ENCODE measurements at regions not wholly inside any gene's neighbourhood (a gene's known extent, or its start where the extent isn't known, plus 50 kb on each side); places are given as distances from the start of the nearest gene placed in this dataset.

DNA sequence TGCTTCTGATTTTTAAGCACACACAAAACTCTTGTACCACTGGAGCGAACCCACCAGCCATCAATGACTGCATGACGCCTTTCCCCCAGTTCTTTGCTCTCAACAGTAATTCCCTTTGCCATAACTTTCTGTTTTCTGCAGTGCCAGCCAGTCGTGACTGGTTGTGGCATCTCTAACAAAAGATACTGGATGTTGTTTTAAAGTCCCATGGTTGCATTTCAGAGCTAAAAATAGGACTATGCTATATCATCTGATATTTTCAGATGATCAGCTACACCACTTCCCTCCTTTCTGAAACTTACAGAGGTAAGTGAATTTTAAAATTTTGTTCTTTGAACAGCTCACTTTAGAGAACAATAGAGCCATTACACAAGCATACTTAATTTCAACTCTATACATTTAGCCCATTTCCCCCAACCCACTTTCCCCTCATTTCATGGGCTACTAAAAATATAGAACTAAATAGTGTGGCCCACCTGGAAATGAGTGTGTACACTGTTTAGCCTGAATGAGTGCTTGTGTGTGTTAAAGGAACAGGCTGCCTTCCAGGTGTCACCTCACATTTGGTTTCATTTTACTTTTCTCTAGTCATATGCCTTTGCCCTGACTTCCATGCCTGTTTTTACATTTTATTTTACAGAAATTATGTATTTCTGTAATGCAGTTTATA lies 136.9 kb upstream of the ZC3H12C start:
- no peak for TF ChIP-seq POLR2A (IDR thresholded peaks at IDR 0.05)
- TF ChIP-seq, protein P1, sequence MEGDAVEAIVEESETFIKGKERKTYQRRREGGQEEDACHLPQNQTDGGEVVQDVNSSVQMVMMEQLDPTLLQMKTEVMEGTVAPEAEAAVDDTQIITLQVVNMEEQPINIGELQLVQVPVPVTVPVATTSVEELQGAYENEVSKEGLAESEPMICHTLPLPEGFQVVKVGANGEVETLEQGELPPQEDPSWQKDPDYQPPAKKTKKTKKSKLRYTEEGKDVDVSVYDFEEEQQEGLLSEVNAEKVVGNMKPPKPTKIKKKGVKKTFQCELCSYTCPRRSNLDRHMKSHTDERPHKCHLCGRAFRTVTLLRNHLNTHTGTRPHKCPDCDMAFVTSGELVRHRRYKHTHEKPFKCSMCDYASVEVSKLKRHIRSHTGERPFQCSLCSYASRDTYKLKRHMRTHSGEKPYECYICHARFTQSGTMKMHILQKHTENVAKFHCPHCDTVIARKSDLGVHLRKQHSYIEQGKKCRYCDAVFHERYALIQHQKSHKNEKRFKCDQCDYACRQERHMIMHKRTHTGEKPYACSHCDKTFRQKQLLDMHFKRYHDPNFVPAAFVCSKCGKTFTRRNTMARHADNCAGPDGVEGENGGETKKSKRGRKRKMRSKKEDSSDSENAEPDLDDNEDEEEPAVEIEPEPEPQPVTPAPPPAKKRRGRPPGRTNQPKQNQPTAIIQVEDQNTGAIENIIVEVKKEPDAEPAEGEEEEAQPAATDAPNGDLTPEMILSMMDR (IDR thresholded peaks at IDR 0.05): no peak
